GM08714 (cell line): ENCODE measurements at regions not wholly inside any gene's neighbourhood (a gene's known extent, or its start where the extent isn't known, plus 50 kb on each side); places are given as distances from the start of the nearest gene placed in this dataset.

Experiments used
- H3K4me3 ChIP-seq: fragments of 200-500 bp; sonication (Bioruptor generic); 2 replicates; pipeline ENCODE4 v1.5.1; 2014; ENCODE audit warnings: mild to moderate bottlenecking, low read length, inconsistent platforms
- ZNF274 ChIP-seq: IDR thresholded peaks from 2 replicates; pipeline ENCODE4 v1.6.1; 2012; ENCODE audit warnings: mild to moderate bottlenecking, low read depth, low read length

- TF ChIP-seq ZNF274: no peak
- no peak overlapping the region for H3K4me3 ChIP-seq
These were observed 890.2 kb downstream of the FLRT2 start for GRCh38 chr14:86420131-86420530.

GRCh38 chr14:86414146-86414545, 884.2 kb downstream of the FLRT2 start:
- TF ChIP-seq ZNF274: no peak
- H3K4me3 ChIP-seq: no peak overlapping the region

GRCh38 chr14:86404989-86405649, 875.2 kb downstream of the FLRT2 start:
- no peak for TF ChIP-seq ZNF274
- H3K4me3 ChIP-seq: no peak overlapping the region

DNA sequence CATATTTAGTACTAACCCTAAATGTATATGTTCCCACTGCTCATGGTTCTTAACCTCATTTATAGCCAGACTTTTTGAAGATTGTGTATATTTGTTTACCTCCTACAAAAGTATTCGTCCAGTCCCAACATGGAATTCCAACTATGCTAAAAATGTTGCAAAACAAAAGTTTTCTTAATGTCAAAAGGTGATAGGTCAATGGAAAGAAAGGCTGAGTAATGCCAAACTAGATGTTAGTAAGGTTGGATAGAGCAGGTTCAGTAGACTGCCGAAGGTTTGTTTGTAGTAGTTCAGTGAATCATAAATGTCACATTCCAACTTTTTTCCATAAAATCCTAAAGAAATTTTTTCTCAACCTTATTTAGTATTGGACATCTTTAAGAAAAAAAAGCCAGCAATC, 874.5 kb downstream of the FLRT2 start:
- no peak for TF ChIP-seq ZNF274
- no peak overlapping the region for H3K4me3 ChIP-seq

DNA sequence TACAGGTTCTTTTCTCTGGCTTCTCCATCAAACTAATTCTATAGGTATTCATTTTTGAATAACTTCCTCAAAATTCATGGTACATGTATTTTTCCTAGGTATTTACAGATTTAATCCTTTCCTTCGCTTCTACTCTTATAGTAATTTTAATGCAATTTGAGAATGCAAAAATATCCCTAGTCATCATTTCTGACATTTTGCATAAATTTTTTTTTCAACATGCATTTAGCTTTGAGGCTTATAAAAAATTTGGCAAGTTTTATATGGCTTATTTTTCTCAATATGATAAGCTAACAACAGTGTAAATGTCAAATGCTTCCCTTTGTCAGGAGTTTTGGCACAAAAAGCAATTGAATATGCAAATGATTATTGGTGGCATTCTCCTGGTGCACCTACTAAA, 872.6 kb downstream of the FLRT2 start:
- H3K4me3 ChIP-seq: no peak overlapping the region
- no peak for TF ChIP-seq ZNF274

GRCh38 chr14:86391085-86391484, 861.1 kb downstream of the FLRT2 start:
- no peak for TF ChIP-seq ZNF274
- no peak overlapping the region for H3K4me3 ChIP-seq

GRCh38 chr14:86388216-86388615, 858.3 kb downstream of the FLRT2 start:
- no peak overlapping the region for H3K4me3 ChIP-seq
- no peak for TF ChIP-seq ZNF274

DNA sequence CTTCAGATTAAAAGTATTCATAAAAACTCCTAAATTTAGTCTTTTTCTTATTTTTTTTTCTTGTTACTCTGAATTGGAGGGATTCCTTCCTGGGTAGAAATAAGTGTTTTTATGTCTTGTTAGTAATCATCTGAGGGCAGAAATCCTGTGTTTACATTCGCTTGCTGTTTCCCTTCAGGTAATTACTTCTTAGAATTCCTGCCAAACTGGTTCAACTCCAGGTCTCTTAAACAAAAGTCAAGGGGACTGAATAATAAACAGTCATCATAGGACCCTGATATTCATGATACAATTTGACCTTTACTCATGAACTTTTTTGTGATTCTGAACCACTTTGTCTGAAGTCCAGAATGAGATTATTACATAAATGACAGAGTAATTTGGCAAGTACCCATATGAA, 843.9 kb downstream of the FLRT2 start:
- no peak for TF ChIP-seq ZNF274
- no peak overlapping the region for H3K4me3 ChIP-seq

GRCh38 chr14:86372402-86372801, 842.5 kb downstream of the FLRT2 start:
- H3K4me3 ChIP-seq: no peak overlapping the region
- no peak for TF ChIP-seq ZNF274

DNA sequence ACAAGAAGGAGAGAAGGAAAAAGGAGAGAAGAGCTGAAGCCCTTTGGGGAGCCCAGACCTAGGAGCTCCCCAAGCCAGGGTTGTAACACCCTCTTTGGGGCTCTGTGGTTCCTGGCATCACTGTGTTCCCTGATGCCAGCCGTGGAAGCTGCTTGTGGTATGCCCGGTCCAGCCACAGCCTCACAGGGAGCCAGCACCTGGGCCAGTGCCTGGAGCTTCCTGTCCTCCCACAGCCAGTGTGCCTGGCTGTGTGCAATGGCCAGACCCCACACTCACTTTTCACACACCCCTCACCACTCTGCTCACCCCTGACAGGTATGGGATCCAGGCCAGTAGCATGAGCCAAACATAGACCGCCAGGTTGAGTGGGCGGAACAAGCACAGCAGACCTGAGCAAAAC, 834.7 kb downstream of the FLRT2 start:
- H3K4me3 ChIP-seq: no peak overlapping the region
- TF ChIP-seq ZNF274: no peak

GRCh38 chr14:86363576-86363975, 833.6 kb downstream of the FLRT2 start:
- TF ChIP-seq ZNF274: no peak
- no peak overlapping the region for H3K4me3 ChIP-seq

GRCh38 chr14:86363047-86363446, 833.1 kb downstream of the FLRT2 start:
- no peak overlapping the region for H3K4me3 ChIP-seq
- no peak for TF ChIP-seq ZNF274

DNA sequence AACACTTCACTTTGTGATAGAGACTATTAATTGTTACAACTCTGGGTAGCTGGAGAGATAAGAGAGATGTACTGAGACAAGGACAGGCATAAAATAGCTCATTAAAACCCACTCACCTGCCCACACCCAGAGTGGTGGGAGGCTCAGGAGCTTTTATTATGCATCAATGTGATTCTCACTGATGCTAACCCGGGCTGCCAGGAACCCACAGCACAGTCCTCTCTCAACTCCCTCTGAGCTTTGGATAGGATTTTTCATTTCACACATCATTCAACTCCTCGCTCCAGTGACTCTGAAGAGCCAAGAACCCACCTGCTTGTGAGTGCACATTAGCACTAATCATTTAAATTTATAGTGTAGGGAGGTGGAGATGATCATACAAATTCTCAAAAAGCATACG, 827.9 kb downstream of the FLRT2 start:
- no peak overlapping the region for H3K4me3 ChIP-seq
- TF ChIP-seq ZNF274: no peak

- no peak for TF ChIP-seq ZNF274
- H3K4me3 ChIP-seq: no peak overlapping the region
These were observed 827.2 kb downstream of the FLRT2 start for GRCh38 chr14:86357119-86357518.

- H3K4me3 ChIP-seq: no peak overlapping the region
- TF ChIP-seq ZNF274: no peak
These were observed 817.0 kb downstream of the FLRT2 start for GRCh38 chr14:86346818-86347384.

GRCh38 chr14:86334355-86334754, 804.4 kb downstream of the FLRT2 start:
- TF ChIP-seq ZNF274: no peak
- H3K4me3 ChIP-seq: no peak overlapping the region
